H1 (cell line): ENCODE measurements at regions not wholly inside any gene's neighbourhood (a gene's known extent, or its start where the extent isn't known, plus 50 kb on each side); places are given as distances from the start of the nearest gene placed in this dataset.

Experiments
- CEBPB ChIP-seq: IDR thresholded peaks from 2 replicates; pipeline ENCODE4 v1.6.1; 2012; ENCODE audit warnings: low read depth, low read length
- CHD2 ChIP-seq: IDR thresholded peaks from 2 replicates; pipeline ENCODE4 v1.6.1; 2012; ENCODE audit warnings: low read length, improper control_type of control experiment
- FOSL1 ChIP-seq: IDR thresholded peaks from 2 replicates; pipeline ENCODE4 v1.6.1; 2011; ENCODE audit warnings: mild to moderate bottlenecking, low read depth, low read length, moderate library complexity; ENCODE audit not compliant: insufficient read depth
- RXRA ChIP-seq: IDR thresholded peaks from 2 replicates; pipeline ENCODE4 v1.6.1; 2011; ENCODE audit warnings: low read depth, mild to moderate bottlenecking, low read length, moderate library complexity; ENCODE audit not compliant: insufficient read depth
- TCF12 ChIP-seq: IDR thresholded peaks from 2 replicates; pipeline ENCODE4 v1.6.1; 2011; ENCODE audit warnings: low read depth, mild to moderate bottlenecking, low read length

DNA sequence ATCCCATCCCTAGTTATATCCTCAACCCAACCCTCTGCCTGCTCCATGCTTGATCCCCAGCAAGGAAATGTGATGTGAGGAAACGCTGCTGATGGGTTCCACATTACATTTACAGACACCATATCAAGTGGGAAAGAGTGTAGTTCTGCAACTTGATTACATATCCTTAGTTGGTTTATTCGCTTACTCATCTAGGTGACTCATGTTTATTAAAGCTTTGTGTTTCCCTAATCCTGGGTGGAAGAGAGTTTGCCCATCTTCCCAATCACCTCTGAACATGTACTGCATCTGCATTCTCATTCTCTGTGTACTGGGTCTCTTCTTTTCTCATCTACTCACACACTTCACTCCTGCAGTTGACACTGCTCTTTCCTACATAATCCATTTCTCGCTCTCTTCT, 91.7 kb upstream of the PDZRN3 start (continued):
- TF ChIP-seq RXRA (no peak), CHD2 (no peak), TCF12 (no peak), FOSL1 (no peak), CEBPB (no peak)
